ENCODE measurements at regions not wholly inside any gene's neighbourhood (a gene's known extent, or its start where the extent isn't known, plus 50 kb on each side); places are given as distances from the start of the nearest gene placed in this dataset.

DNA sequence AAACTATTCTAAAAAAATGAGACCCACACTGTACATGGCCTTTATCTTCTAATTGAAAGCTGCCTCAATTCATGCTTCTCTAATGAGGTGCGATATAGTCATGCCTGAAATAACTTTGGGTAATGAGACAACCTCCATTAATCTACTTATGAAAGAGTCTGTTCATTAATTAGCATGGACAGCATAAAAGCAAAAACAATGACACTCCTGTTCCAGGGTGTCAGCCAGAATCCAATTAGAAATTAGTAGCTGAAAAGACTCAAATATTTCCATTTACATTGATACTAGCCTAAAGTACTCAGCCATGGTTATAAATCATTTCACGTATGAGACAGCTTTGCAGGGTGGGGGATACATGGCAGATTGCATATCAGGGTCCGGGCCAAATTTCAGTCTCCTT, 288.7 kb downstream of the AKAIN1 start:
- TF ChIP-seq, protein P1, sequence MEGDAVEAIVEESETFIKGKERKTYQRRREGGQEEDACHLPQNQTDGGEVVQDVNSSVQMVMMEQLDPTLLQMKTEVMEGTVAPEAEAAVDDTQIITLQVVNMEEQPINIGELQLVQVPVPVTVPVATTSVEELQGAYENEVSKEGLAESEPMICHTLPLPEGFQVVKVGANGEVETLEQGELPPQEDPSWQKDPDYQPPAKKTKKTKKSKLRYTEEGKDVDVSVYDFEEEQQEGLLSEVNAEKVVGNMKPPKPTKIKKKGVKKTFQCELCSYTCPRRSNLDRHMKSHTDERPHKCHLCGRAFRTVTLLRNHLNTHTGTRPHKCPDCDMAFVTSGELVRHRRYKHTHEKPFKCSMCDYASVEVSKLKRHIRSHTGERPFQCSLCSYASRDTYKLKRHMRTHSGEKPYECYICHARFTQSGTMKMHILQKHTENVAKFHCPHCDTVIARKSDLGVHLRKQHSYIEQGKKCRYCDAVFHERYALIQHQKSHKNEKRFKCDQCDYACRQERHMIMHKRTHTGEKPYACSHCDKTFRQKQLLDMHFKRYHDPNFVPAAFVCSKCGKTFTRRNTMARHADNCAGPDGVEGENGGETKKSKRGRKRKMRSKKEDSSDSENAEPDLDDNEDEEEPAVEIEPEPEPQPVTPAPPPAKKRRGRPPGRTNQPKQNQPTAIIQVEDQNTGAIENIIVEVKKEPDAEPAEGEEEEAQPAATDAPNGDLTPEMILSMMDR (IDR thresholded peaks at IDR 0.05; ENCODE audit: insufficient read depth, low read length, severe bottlenecking) = no peak
- no peak for FAIRE-seq
- Histone ChIP-seq H3K36me3 (ENCODE audit: control insufficient read depth, insufficient read depth, low read length) (no peaks in the 10 kb centered on the region), H3K27me3 (ENCODE audit: control insufficient read depth, insufficient read depth, low read length) (no peaks in the 10 kb centered on the region), H3K4me3 (ENCODE audit: low read depth, low read length) (no peak overlapping the region)
- DNase-seq (ENCODE audit: low read depth) = no peak

DNA sequence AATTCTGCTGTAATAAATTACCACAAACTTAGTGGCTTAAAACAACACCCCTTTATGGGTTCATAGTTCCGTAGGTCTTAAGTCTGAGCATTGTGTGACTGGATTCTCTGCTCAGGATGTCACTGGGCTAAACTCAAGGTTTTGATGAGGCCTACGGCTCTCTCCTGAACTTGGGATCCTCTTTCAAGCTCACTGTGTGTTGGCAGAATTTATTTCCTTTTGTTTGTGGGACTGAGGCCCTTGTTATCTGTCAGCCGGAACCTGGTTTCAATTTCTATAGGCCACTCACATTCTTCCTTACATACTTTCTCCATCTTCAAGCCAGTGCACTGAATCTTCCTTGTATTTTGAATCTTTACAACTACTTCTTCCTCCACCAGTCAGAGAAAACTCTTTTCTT, 290.2 kb downstream of the AKAIN1 start:
- Histone ChIP-seq H3K36me3 (ENCODE audit: control insufficient read depth, insufficient read depth, low read length) (no peaks in the 10 kb centered on the region), H3K27me3 (ENCODE audit: control insufficient read depth, insufficient read depth, low read length) (no peaks in the 10 kb centered on the region), H3K4me3 (ENCODE audit: low read depth, low read length) (no peak overlapping the region)
- DNase-seq (ENCODE audit: low read depth) = no peak
- no peak for FAIRE-seq
- TF ChIP-seq, protein P1 (IDR thresholded peaks at IDR 0.05; ENCODE audit: insufficient read depth, low read length, severe bottlenecking) = no peak

DNA sequence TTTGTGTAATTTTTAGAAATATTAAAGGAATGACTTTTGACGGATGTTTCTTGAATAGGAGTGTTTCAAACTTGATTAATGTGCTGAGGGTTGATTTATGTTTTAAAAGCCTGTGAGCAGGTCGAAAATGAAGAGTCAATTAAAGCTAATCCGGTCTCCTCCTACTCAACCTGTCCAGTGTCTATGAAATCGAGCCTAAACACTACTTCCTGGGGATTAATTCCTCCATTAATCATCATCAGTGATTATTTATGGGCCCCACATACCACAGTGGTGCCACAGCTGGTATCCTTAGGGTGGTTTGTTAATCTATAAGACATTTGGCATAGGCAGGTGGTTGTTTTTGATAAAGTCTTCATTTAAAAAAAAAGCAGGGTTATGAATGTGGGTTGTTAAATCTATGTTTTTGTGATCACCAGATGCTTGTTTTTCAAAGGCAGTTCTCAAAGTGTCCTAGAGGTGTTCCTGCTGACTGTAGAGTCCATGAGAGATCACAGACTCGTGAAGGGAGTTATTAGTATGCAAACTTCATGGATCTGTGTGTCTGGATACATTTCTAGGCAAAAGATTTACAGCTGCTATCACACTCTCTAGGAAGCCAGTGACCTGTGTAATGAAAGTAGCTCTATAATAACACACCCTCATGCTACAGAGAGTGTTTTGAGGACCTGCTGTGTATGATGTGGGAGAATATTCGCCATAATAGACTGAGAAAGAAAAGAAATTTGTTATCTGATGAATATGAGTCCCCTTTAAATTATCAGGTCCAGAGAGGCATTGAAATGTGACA, 308.6 kb downstream of the AKAIN1 start:
- Histone ChIP-seq H3K27me3 (ENCODE audit: control insufficient read depth, insufficient read depth, low read length) (no peaks in the 10 kb centered on the region), H3K4me3 (ENCODE audit: low read depth, low read length) (no peak overlapping the region), H3K36me3 (ENCODE audit: control insufficient read depth, insufficient read depth, low read length) (no peaks in the 10 kb centered on the region)
- DNase-seq (ENCODE audit: low read depth) = no peak
- no peak for FAIRE-seq
- TF ChIP-seq, protein P1 (IDR thresholded peaks at IDR 0.05; ENCODE audit: insufficient read depth, low read length, severe bottlenecking) = no peak

DNA sequence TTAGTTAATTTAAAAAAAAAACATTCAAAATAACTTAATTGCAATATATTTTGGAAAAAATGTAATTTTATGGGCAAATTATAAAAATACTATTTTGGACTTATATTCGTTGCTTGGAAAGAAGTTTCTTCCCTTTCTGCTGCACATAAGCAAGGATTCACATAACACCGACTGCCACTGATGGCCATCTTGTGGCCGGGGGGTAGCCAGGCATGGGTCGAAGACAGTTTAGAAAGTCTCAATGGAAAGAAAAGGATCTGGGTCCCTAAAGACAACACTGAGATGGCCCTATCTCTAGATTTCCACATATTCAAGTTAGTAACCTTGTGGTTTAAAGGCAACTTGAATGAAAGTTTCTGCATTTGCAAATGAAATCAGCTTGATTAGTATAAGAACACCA, 318.6 kb downstream of the AKAIN1 start:
- no peak for FAIRE-seq
- TF ChIP-seq, protein P1 (IDR thresholded peaks at IDR 0.05; ENCODE audit: insufficient read depth, low read length, severe bottlenecking) = no peak
- H3K4me3 ChIP-seq (ENCODE audit: low read depth, low read length) = no peak overlapping the region
- H3K27me3 ChIP-seq (ENCODE audit: control insufficient read depth, insufficient read depth, low read length) = no peaks in the 10 kb centered on the region
- no peak for DNase-seq (ENCODE audit: low read depth)
- H3K36me3 ChIP-seq (ENCODE audit: control insufficient read depth, insufficient read depth, low read length) = no peaks in the 10 kb centered on the region

DNA sequence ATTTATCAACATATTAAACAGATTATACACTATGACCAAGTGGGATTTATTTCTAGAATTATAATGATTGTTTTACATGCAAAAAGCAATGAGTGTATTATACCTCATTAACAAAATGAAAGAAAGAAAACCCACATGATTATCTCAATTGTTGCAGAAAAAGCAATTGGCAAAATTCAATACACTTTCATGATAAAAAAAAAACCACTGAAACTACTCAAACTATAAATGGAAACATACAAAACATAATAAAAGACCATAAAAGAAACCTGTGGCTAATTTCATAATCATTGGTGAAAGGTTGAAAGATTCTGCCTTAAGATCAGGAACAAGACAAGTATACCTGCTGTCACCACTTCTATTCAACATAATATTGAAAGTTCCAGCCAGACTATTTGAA, 325.9 kb downstream of the AKAIN1 start:
- TF ChIP-seq, protein P1 (IDR thresholded peaks at IDR 0.05; ENCODE audit: insufficient read depth, low read length, severe bottlenecking) = no peak
- Histone ChIP-seq H3K4me3 (ENCODE audit: low read depth, low read length) (no peak overlapping the region), H3K36me3 (ENCODE audit: control insufficient read depth, insufficient read depth, low read length) (no peaks in the 10 kb centered on the region), H3K27me3 (ENCODE audit: control insufficient read depth, insufficient read depth, low read length) (no peaks in the 10 kb centered on the region)
- FAIRE-seq (no peak), DNase-seq (ENCODE audit: low read depth) (no peak)
